ENCODE measurements at regions not wholly inside any gene's neighbourhood (a gene's known extent, or its start where the extent isn't known, plus 50 kb on each side); places are given as distances from the start of the nearest gene placed in this dataset.

GRCh38 chr22:48649466-48649865 lies 1178.2 kb downstream of the BRD1 start:
- DNase-seq (ENCODE audit: low read depth in 2 of 3, low spot score in 2 of 3), result no peak

GRCh38 chr22:48649031-48649430 lies 1178.6 kb downstream of the BRD1 start:
- no peak for DNase-seq (ENCODE audit: low read depth in 2 of 3, low spot score in 2 of 3)

- no peak for DNase-seq (ENCODE audit: low read depth in 2 of 3, low spot score in 2 of 3)
Observed at GRCh38 chr22:48647606-48648515, 1179.8 kb downstream of the BRD1 start.

GRCh38 chr22:48647051-48647450 lies 1180.6 kb downstream of the BRD1 start:
- DNase-seq (ENCODE audit: low read depth in 2 of 3, low spot score in 2 of 3), result no peak

GRCh38 chr22:48646216-48646925 lies 1181.3 kb downstream of the BRD1 start:
- DNase-seq (ENCODE audit: low read depth in 2 of 3, low spot score in 2 of 3), result no peak

- DNase-seq (ENCODE audit: low read depth in 2 of 3, low spot score in 2 of 3), result no peak
Observed at GRCh38 chr22:48645766-48646165, 1181.9 kb downstream of the BRD1 start.

- no peak for DNase-seq (ENCODE audit: low read depth in 2 of 3, low spot score in 2 of 3)
Observed at GRCh38 chr22:48644997-48645396, 1182.7 kb downstream of the BRD1 start.

GRCh38 chr22:48644108-48644507 lies 1183.6 kb downstream of the BRD1 start:
- no peak for DNase-seq (ENCODE audit: low read depth in 2 of 3, low spot score in 2 of 3)

- no peak for DNase-seq (ENCODE audit: low read depth in 2 of 3, low spot score in 2 of 3)
Observed at GRCh38 chr22:48643066-48643731, 1184.5 kb downstream of the BRD1 start.

- DNase-seq (ENCODE audit: low read depth in 2 of 3, low spot score in 2 of 3), result no peak
Observed at GRCh38 chr22:48642550-48642949, 1185.1 kb downstream of the BRD1 start.

GRCh38 chr22:48641906-48642475 lies 1185.7 kb downstream of the BRD1 start:
- DNase-seq (ENCODE audit: low read depth in 2 of 3, low spot score in 2 of 3), result no peak

- no peak for DNase-seq (ENCODE audit: low read depth in 2 of 3, low spot score in 2 of 3)
Observed at GRCh38 chr22:48640890-48641841, 1186.5 kb downstream of the BRD1 start.

- DNase-seq (ENCODE audit: low read depth in 2 of 3, low spot score in 2 of 3), result no peak
Observed at GRCh38 chr22:48639896-48640748, 1187.6 kb downstream of the BRD1 start.

GRCh38 chr22:48639021-48639795 lies 1188.5 kb downstream of the BRD1 start:
- no peak for DNase-seq (ENCODE audit: low read depth in 2 of 3, low spot score in 2 of 3)

- no peak for DNase-seq (ENCODE audit: low read depth in 2 of 3, low spot score in 2 of 3)
Observed at GRCh38 chr22:48637231-48637630, 1190.4 kb downstream of the BRD1 start.

GRCh38 chr22:48636746-48637145 lies 1190.9 kb downstream of the BRD1 start:
- no peak for DNase-seq (ENCODE audit: low read depth in 2 of 3, low spot score in 2 of 3)

- no peak for DNase-seq (ENCODE audit: low read depth in 2 of 3, low spot score in 2 of 3)
Observed at GRCh38 chr22:48635816-48636215, 1191.9 kb downstream of the BRD1 start.

- DNase-seq (ENCODE audit: low read depth in 2 of 3, low spot score in 2 of 3), result no peak
Observed at GRCh38 chr22:48635031-48635430, 1192.6 kb downstream of the BRD1 start.

Measured in activated CD8-positive, alpha-beta memory T cell treated with anti-CD3 and anti-CD28 coated beads for 48 hours (primary cell).